Transverse colon (tissue), 3 donors: ENCODE measurements at regions not wholly inside any gene's neighbourhood (a gene's known extent, or its start where the extent isn't known, plus 50 kb on each side); places are given as distances from the start of the nearest gene placed in this dataset.

Source experiments
- CTCF ChIP-seq, 5 experiments: fragments of 200-600 bp in 3 of 5; fragments of 450-650 bp in 2 of 5; sonication (generic) in 3 of 5; IDR thresholded peaks; 1 replicate in 2 of 5; 2 replicates in 3 of 5; pipeline ENCODE4 v1.5.1; 2016 to 2017; ENCODE audit warnings: antibody characterized with exemption in 5 of 5, inconsistent platforms in 3 of 5, mild to moderate bottlenecking in 2 of 5, moderate library complexity in 1 of 5
- EP300 ChIP-seq: sonication (generic); formaldehyde crosslinking; IDR thresholded peaks from one replicate; pipeline ENCODE4 v1.6.1; 2017; ENCODE audit warnings: antibody characterized with exemption, low read depth

- no peak for TF ChIP-seq CTCF (IDR thresholded peaks at IDR 0.05)
- TF ChIP-seq EP300, result no peak
These were observed 152.9 kb upstream of the RTL1 start for GRCh38 chr14:101056446-101056845.
